ENCODE measurements at regions not wholly inside any gene's neighbourhood (a gene's known extent, or its start where the extent isn't known, plus 50 kb on each side); places are given as distances from the start of the nearest gene placed in this dataset.
"Not testable (repeated sequence)": the region's sequence is repeated elsewhere in the genome, so short reads cannot be mapped to it uniquely, and the experiment has no call there.

DNA sequence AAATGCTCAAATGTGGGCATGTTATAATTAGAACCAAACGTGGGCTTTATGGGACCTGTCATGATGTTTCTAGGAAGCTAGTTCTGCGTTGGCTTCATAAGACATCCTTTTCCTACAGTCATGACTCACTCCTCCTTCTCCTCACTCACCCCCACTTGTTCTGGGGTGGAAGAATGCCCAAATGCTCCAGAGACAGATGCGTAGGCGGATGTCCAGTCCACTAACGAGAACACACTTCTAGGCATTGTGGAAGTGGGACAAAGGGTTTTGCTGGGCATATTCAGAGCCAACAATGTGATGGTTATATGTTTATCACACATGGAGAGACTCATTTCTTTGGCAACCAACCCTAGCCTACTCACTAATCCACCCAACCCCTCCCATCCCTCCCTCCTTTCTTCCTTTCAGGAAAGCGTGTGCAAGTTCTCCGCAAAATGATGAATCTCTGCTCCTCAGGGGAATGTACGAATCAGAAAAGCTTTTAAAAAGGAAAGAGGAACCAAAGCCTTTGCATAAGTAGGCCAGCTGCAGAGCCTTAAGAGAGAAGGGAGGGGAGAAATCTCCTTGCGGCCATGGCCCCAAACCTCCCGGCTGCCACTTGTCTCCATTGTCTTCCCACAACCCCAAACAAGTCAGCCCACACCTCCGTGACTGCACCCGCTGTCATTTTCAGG is 123.0 kb upstream of the SPRED1 start:
- no peaks in the 10 kb centered on the region for H3K36me3 Mint-ChIP-seq (ENCODE audit: low read depth, unreplicated experiment)
- H3K4me3 Mint-ChIP-seq (ENCODE audit: unreplicated experiment) = no peak overlapping the region
- TF ChIP-seq, protein P1, sequence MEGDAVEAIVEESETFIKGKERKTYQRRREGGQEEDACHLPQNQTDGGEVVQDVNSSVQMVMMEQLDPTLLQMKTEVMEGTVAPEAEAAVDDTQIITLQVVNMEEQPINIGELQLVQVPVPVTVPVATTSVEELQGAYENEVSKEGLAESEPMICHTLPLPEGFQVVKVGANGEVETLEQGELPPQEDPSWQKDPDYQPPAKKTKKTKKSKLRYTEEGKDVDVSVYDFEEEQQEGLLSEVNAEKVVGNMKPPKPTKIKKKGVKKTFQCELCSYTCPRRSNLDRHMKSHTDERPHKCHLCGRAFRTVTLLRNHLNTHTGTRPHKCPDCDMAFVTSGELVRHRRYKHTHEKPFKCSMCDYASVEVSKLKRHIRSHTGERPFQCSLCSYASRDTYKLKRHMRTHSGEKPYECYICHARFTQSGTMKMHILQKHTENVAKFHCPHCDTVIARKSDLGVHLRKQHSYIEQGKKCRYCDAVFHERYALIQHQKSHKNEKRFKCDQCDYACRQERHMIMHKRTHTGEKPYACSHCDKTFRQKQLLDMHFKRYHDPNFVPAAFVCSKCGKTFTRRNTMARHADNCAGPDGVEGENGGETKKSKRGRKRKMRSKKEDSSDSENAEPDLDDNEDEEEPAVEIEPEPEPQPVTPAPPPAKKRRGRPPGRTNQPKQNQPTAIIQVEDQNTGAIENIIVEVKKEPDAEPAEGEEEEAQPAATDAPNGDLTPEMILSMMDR (IDR thresholded peaks at IDR 0.05; ENCODE audit: unreplicated experiment) = no peak
- no peaks in the 10 kb centered on the region for H3K9me3 Mint-ChIP-seq (ENCODE audit: unreplicated experiment)
- no peak overlapping the region for H3K27ac Mint-ChIP-seq (ENCODE audit: unreplicated experiment)
- no peaks in the 10 kb centered on the region for H3K27me3 Mint-ChIP-seq (ENCODE audit: unreplicated experiment)
- H3K4me1 Mint-ChIP-seq (ENCODE audit: unreplicated experiment) = peaks cover 5% of the 10 kb centered on the region
- no peak for DNase-seq (ENCODE audit: low spot score)

DNA sequence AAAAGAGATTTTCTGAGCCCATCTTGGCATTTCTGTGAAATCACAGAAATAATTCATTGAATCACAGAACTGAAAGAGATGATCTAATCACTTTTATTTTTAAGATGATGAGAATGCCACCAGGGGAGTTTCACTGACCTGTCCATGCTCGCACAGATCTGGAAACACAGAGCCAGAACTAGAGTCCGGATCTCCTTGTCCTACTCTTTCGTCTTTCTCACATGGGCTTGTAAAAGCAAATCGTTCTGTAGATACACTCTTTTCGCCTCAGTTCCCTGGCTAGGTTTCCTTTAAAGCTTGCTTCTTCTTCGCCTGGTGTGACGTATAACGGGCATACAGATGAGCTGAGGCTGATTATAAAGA is 122.5 kb upstream of the SPRED1 start:
- Mint-ChIP-seq H3K4me1 (ENCODE audit: unreplicated experiment) (peaks cover 5% of the 10 kb centered on the region), H3K36me3 (ENCODE audit: low read depth, unreplicated experiment) (no peaks in the 10 kb centered on the region), H3K27me3 (ENCODE audit: unreplicated experiment) (no peaks in the 10 kb centered on the region), H3K4me3 (ENCODE audit: unreplicated experiment) (no peak overlapping the region), H3K27ac (ENCODE audit: unreplicated experiment) (no peak overlapping the region), H3K9me3 (ENCODE audit: unreplicated experiment) (no peaks in the 10 kb centered on the region)
- TF ChIP-seq, protein P1 (IDR thresholded peaks at IDR 0.05; ENCODE audit: unreplicated experiment) = no peak
- DNase-seq (ENCODE audit: low spot score) = no peak

DNA sequence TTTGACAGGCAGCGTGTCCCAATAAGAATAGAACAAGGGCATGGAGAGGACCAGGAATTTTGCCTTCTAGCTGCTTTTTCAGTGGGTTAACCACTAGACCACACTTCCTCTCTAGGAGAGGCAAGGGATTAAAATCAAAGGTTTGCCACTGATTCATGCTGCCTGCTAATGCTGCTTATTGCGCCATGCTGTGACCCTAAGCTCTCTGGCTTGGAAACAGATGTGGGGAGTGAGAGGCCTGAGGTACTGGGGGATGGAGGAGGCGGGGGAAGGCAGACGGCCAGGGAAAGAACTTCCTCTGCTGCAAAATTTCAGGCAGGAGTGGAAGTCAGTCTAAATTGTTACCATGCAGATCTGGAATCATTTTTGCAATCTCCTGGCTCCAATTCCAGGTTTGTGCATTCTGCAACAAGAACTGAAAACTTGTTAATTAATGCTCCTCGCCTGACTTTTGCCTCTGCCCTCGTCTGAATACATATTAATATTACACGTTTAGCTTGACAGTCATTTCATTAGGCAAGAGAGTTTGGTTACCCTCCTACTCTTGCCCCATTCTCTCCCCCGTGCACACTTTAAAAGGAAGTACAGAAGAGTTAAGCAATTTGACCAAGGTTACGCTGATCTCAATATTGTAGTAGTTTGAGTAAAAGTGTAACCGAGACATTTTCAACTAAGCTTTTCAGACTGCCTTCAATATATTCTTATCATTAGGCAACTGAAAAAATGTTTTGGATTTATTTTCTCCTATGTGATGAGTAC is 121.7 kb upstream of the SPRED1 start:
- no peaks in the 10 kb centered on the region for H3K27me3 Mint-ChIP-seq (ENCODE audit: unreplicated experiment)
- no peaks in the 10 kb centered on the region for H3K36me3 Mint-ChIP-seq (ENCODE audit: low read depth, unreplicated experiment)
- H3K27ac Mint-ChIP-seq (ENCODE audit: unreplicated experiment) = no peak overlapping the region
- TF ChIP-seq, protein P1 (IDR thresholded peaks at IDR 0.05; ENCODE audit: unreplicated experiment) = no peak
- no peaks in the 10 kb centered on the region for H3K9me3 Mint-ChIP-seq (ENCODE audit: unreplicated experiment)
- H3K4me3 Mint-ChIP-seq (ENCODE audit: unreplicated experiment) = no peak overlapping the region
- DNase-seq (ENCODE audit: low spot score) = no peak
- H3K4me1 Mint-ChIP-seq (ENCODE audit: unreplicated experiment) = peaks cover 5% of the 10 kb centered on the region

- Mint-ChIP-seq H3K36me3 (ENCODE audit: low read depth, unreplicated experiment) (no peaks in the 10 kb centered on the region), H3K9me3 (ENCODE audit: unreplicated experiment) (no peaks in the 10 kb centered on the region), H3K4me1 (ENCODE audit: unreplicated experiment) (peaks cover 5% of the 10 kb centered on the region), H3K4me3 (ENCODE audit: unreplicated experiment) (no peak overlapping the region), H3K27ac (ENCODE audit: unreplicated experiment) (no peak overlapping the region), H3K27me3 (ENCODE audit: unreplicated experiment) (no peaks in the 10 kb centered on the region)
- TF ChIP-seq, protein P1 (IDR thresholded peaks at IDR 0.05; ENCODE audit: unreplicated experiment) = no peak
- no peak for DNase-seq (ENCODE audit: low spot score)
Measured at GRCh38 chr15:38134252-38134651, 118.4 kb upstream of the SPRED1 start.

GRCh38 chr15:38142195-38142594 is 110.4 kb upstream of the SPRED1 start:
- H3K36me3 Mint-ChIP-seq (ENCODE audit: low read depth, unreplicated experiment); H3K4me3 Mint-ChIP-seq (ENCODE audit: unreplicated experiment); H3K27ac Mint-ChIP-seq (ENCODE audit: unreplicated experiment); H3K9me3 Mint-ChIP-seq (ENCODE audit: unreplicated experiment); H3K27me3 Mint-ChIP-seq (ENCODE audit: unreplicated experiment); DNase-seq (ENCODE audit: low spot score); H3K4me1 Mint-ChIP-seq (ENCODE audit: unreplicated experiment): not testable (repeated sequence)
